Neural progenitor cell (in vitro differentiated cells): ENCODE measurements at regions not wholly inside any gene's neighbourhood (a gene's known extent, or its start where the extent isn't known, plus 50 kb on each side); places are given as distances from the start of the nearest gene placed in this dataset.

ENCODE experiments used
- DNase-seq: peaks from one replicate; pipeline ENCODE4 v3.0.0-alpha.2; 2016; ENCODE audit warnings: low spot score
- H2AFZ ChIP-seq: fragments of 200-600 bp; sonication (generic); replicated peaks from 2 replicates; pipeline ENCODE4 v1.6.1; 2016; ENCODE audit warnings: antibody characterized with exemption
- H3F3A ChIP-seq: fragments of 200-600 bp; sonication (generic); 2 replicates; pipeline ENCODE4 v1.6.1; 2016; ENCODE audit warnings: antibody characterized with exemption, low read depth
- H3K27ac ChIP-seq: fragments of 200-600 bp; sonication (generic); 2 replicates; pipeline ENCODE4 v1.5.1; 2016; ENCODE audit warnings: mild to moderate bottlenecking
- H3K27me3 ChIP-seq: fragments of 200-600 bp; sonication (generic); 2 replicates; pipeline ENCODE4 v1.6.1; 2016; ENCODE audit warnings: mild to moderate bottlenecking, moderate library complexity
- H3K36me3 ChIP-seq: fragments of 200-600 bp; sonication (generic); 2 replicates; pipeline ENCODE4 v1.5.1; 2016
- H3K4me1 ChIP-seq: fragments of 200-600 bp; sonication (generic); 2 replicates; pipeline ENCODE4 v1.6.1; 2016; ENCODE audit warnings: mixed run types
- H3K4me2 ChIP-seq: fragments of 200-600 bp; sonication (generic); 2 replicates; pipeline ENCODE4 v1.6.1; 2016
- H3K4me3 ChIP-seq: fragments of 200-600 bp; sonication (generic); 2 replicates; pipeline ENCODE4 v1.5.1; 2016
- H3K79me2 ChIP-seq: fragments of 200-600 bp; sonication (generic); 2 replicates; pipeline ENCODE4 v1.6.1; 2016; ENCODE audit warnings: low read depth
- H3K9ac ChIP-seq: fragments of 200-600 bp; sonication (generic); 2 replicates; pipeline ENCODE4 v1.6.1; 2016
- H3K9me3 ChIP-seq: fragments of 200-600 bp; sonication (generic); 2 replicates; pipeline ENCODE4 v1.5.1; 2016; ENCODE audit warnings: low read depth
- H4K20me1 ChIP-seq: fragments of 200-600 bp; sonication (generic); 2 replicates; pipeline ENCODE4 v1.6.1; 2016; ENCODE audit warnings: low read depth
- H3K27ac Mint-ChIP-seq: 3 replicates; pipeline ENCODE4 v1.8.0; 2021; ENCODE audit warnings: mixed read lengths
- H3K27me3 Mint-ChIP-seq: 2 replicates; pipeline ENCODE4 v1.8.0; 2022; ENCODE audit warnings: low read depth, mild to moderate bottlenecking, inconsistent platforms, moderate library complexity, mixed read lengths; ENCODE audit not compliant: insufficient read depth
- H3K36me3 Mint-ChIP-seq: 3 replicates; pipeline ENCODE4 v1.8.0; 2021; ENCODE audit warnings: mixed read lengths
- H3K4me1 Mint-ChIP-seq: 3 replicates; pipeline ENCODE4 v1.8.0; 2021; ENCODE audit warnings: mixed read lengths
- H3K4me3 Mint-ChIP-seq: 3 replicates; pipeline ENCODE4 v1.8.0; 2021; ENCODE audit warnings: mild to moderate bottlenecking, moderate library complexity, mixed read lengths
- H3K9me3 Mint-ChIP-seq: 3 replicates; pipeline ENCODE4 v1.8.0; 2020; ENCODE audit warnings: mixed read lengths
- CTCF ChIP-seq: fragments of 200-600 bp; sonication (generic); IDR thresholded peaks from 2 replicates; pipeline ENCODE4 v1.5.1; 2017; ENCODE audit warnings: antibody characterized with exemption, mild to moderate bottlenecking
- EZH2 ChIP-seq: fragments of 200-600 bp; sonication (generic); IDR thresholded peaks from 2 replicates; pipeline ENCODE4 v1.6.1; 2017; ENCODE audit warnings: antibody characterized with exemption, mild to moderate bottlenecking, moderate library complexity
- EZH2phosphoT487 ChIP-seq: fragments of 200-600 bp; sonication (generic); IDR thresholded peaks from 2 replicates; pipeline ENCODE4 v1.6.1; 2017; ENCODE audit warnings: antibody characterized with exemption

GRCh38 chr13:79910875-79911540, 429.9 kb downstream of the SPRY2 start:
- Histone ChIP-seq H3K79me2 (no peaks in the 10 kb centered on the region), H3K4me3 (no peak overlapping the region), H3K4me1 (no peaks in the 10 kb centered on the region), H2AFZ (no peak overlapping the region), H3K9ac (no peak overlapping the region), H3F3A (no peaks in the 10 kb centered on the region), H4K20me1 (no peaks in the 10 kb centered on the region), H3K36me3 (no peaks in the 10 kb centered on the region), H3K27me3 (no peaks in the 10 kb centered on the region), H3K27ac (no peak overlapping the region), H3K4me2 (no peak overlapping the region), H3K9me3 (no peaks in the 10 kb centered on the region)
- H3K36me3 Mint-ChIP-seq, result peaks cover 1% of the 10 kb centered on the region
- H3K27ac Mint-ChIP-seq, result no peak overlapping the region
- DNase-seq, result no peak
- TF ChIP-seq EZH2phosphoT487, result no peak
- no peak for TF ChIP-seq EZH2
- no peak for TF ChIP-seq CTCF
- no peak overlapping the region for H3K4me3 Mint-ChIP-seq
- H3K27me3 Mint-ChIP-seq, result no peaks in the 10 kb centered on the region
- H3K9me3 Mint-ChIP-seq, result peaks cover 13% of the 10 kb centered on the region
- H3K4me1 Mint-ChIP-seq, result peaks cover 61% of the 10 kb centered on the region

GRCh38 chr13:79909644-79910043, 428.7 kb downstream of the NDFIP2 start:
- Mint-ChIP-seq H3K9me3 (peaks cover 13% of the 10 kb centered on the region), H3K27me3 (no peaks in the 10 kb centered on the region), H3K36me3 (peaks cover 1% of the 10 kb centered on the region), H3K4me1 (peaks cover 55% of the 10 kb centered on the region), H3K4me3 (no peak overlapping the region), H3K27ac (no peak overlapping the region)
- no peak for DNase-seq
- Histone ChIP-seq H4K20me1 (no peaks in the 10 kb centered on the region), H3K79me2 (no peaks in the 10 kb centered on the region), H3K9me3 (no peaks in the 10 kb centered on the region), H3F3A (no peaks in the 10 kb centered on the region), H3K4me3 (no peak overlapping the region), H3K4me1 (no peaks in the 10 kb centered on the region), H3K36me3 (no peaks in the 10 kb centered on the region), H3K9ac (no peak overlapping the region), H3K27ac (no peak overlapping the region), H3K4me2 (no peak overlapping the region), H2AFZ (no peak overlapping the region), H3K27me3 (no peaks in the 10 kb centered on the region)
- no peak for TF ChIP-seq EZH2
- no peak for TF ChIP-seq EZH2phosphoT487
- no peak for TF ChIP-seq CTCF

DNA sequence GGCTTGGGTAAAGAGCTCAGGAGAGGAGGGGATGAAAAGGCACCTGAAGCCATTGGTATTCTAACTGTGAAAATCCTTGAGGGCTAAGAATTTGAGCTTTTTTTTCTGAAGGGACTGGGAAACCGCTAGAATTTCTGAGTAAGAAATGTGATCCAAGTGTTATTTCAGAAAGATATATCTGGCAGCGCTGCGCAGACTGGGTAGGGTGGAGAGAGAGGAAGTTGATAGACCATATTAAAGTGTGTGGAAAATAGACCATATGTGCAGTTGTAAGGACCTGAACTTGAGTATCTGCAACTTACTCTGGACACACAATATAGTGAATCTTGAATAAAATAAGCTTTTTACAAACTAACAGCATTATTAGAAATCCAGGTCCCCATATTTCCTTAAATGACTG, 427.4 kb downstream of the NDFIP2 start:
- Histone ChIP-seq H3K4me3 (no peak overlapping the region), H2AFZ (no peak overlapping the region), H4K20me1 (no peaks in the 10 kb centered on the region), H3K36me3 (no peaks in the 10 kb centered on the region), H3K9me3 (no peaks in the 10 kb centered on the region), H3K27ac (no peak overlapping the region), H3K9ac (no peak overlapping the region), H3K27me3 (no peaks in the 10 kb centered on the region), H3K4me1 (no peaks in the 10 kb centered on the region), H3F3A (no peaks in the 10 kb centered on the region), H3K79me2 (no peaks in the 10 kb centered on the region), H3K4me2 (no peak overlapping the region)
- peaks cover 1% of the 10 kb centered on the region for H3K36me3 Mint-ChIP-seq
- no peak overlapping the region for H3K27ac Mint-ChIP-seq
- H3K4me1 Mint-ChIP-seq, result peaks cover 44% of the 10 kb centered on the region
- H3K4me3 Mint-ChIP-seq, result no peak overlapping the region
- no peak for DNase-seq
- H3K9me3 Mint-ChIP-seq, result peaks cover 13% of the 10 kb centered on the region
- TF ChIP-seq CTCF (no peak), EZH2 (no peak), EZH2phosphoT487 (no peak)
- H3K27me3 Mint-ChIP-seq, result no peaks in the 10 kb centered on the region
